CD4-positive, alpha-beta T cell treated with Interleukin-15 for 4 hours (primary cell): ENCODE measurements at regions not wholly inside any gene's neighbourhood (a gene's known extent, or its start where the extent isn't known, plus 50 kb on each side); places are given as distances from the start of the nearest gene placed in this dataset.

Source experiments
- DNase-seq: peaks from one replicate; pipeline ENCODE4 v3.0.0-alpha.2; 2020; ENCODE audit warnings: low spot score

DNA sequence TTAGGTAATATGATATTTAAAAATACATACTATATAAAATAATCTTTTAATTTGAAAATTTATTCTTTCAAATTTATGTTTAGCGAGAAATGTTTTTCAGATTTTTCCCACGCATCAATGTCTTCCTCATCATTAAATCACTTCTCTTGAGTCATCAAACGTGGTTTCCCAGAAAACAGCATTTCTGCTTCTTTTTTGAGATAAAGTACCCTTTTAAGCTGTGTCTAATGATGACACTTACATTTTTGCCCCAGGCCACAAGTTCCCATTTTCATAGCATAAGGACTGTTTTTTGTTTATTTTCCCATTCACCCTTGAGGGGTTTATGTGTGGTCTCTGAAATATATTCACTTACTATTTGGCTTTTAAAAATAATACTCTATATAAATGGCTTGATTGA is 139.0 kb upstream of the HS3ST3A1 start:
- no peak for DNase-seq

DNA sequence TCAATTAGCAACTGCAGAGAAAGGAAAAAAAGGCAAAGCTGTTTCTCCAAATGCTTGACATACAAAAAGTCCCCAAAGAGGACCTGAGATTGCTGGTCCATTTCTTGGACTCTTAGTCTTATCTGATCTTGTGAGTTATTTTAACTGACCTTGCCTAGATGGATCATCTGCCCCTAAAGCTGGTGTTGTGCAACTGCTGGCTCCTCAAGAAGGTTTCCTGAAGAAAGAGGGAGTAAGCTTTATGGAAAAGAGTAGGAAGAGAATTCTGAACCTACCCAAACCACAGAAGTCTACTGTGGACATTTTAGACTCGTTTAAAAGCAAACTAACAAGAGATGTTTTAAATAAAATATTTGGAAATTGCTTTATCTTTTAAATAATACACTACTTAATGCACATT is 140.0 kb upstream of the HS3ST3A1 start:
- no peak for DNase-seq

DNA sequence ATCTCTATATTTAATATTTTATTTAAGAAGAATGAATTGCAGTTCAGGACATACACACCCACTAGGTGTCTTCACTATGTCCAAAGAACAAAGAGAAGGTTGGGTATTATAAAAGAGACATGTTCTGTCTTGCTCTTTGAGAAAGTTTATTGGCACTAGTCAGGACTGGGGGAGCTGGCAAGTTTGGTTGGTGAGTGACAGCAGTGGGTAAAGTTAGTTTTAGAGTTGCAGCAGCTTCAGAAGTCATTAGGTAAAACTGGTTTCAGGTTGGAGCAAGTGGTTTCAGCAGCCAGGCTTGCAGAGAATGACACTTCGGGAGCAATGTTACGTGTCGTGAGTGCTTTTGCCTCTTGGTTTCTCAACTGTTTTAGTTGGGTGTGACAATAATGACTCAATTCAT is 142.2 kb upstream of the HS3ST3A1 start:
- no peak for DNase-seq

DNA sequence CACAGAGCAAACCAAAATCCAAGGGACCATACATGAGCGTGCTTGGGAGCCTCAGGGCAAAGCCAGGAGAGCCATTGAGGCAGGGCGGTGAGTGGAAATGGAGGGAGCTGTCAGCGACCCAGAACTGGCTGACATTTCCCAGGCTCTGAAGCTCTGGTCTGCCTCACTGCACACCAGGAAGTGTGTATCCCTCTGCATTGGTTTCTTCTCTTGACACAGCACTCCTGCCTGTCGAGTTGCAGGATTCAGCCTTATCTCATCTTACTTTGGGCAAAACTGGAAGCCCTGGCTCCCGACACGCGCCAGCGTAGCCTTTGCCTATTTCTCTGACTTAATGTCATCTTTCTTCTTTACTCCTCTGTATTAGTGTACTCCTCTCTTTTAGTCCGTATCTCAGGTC is 144.7 kb upstream of the HS3ST3A1 start:
- no peak for DNase-seq

DNA sequence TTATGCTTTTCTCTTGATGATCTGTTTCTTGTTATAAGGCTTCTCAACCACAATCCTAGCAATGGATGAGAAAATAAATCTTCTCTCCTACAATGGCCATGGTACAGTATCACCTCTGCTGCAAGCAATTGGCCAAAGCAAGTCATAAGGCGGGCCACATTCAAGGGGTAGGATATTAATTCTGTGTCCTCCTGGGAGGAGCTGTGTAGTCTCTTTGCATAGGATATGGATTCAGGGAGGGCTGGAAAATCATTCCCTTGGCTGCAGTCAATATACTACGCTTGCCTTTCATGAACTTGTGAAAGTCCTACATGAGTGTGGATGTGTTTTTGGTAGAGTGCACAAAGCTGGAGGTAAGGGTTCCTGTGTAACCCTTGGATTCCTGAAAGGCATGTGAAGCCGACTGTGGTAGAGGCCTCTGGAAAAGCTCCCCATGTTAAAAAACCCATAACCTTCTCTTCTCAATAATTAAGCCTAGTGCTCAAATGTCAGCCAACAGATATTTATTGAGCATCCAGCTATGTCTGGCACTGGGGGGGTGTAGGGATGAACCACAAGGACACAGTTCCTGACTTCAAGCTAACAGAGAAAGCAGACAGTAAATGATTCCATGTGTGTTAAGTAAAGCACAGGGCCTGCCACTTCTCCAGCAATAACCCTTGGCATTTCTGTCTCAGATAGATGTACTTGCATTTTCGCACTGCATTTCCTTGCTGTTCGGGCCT is 147.6 kb upstream of the HS3ST3A1 start:
- no peak for DNase-seq

DNA sequence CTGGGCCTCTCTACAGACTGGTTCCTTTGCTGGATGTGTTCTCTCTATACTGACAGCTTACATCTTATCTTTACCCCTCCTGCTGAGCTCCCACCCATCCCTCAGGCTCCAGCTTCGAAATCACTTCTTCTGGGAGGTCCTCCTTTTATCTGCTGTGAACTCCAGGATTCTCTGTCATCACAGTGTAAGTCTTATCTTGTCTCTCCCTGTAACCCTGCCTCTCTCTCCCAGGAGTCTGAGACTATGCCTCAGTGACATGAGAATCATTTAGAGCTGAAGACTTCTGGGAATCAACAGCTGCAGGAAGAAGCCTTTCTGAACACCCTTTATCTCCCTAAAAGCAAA is 148.1 kb upstream of the HS3ST3A1 start:
- no peak for DNase-seq

DNA sequence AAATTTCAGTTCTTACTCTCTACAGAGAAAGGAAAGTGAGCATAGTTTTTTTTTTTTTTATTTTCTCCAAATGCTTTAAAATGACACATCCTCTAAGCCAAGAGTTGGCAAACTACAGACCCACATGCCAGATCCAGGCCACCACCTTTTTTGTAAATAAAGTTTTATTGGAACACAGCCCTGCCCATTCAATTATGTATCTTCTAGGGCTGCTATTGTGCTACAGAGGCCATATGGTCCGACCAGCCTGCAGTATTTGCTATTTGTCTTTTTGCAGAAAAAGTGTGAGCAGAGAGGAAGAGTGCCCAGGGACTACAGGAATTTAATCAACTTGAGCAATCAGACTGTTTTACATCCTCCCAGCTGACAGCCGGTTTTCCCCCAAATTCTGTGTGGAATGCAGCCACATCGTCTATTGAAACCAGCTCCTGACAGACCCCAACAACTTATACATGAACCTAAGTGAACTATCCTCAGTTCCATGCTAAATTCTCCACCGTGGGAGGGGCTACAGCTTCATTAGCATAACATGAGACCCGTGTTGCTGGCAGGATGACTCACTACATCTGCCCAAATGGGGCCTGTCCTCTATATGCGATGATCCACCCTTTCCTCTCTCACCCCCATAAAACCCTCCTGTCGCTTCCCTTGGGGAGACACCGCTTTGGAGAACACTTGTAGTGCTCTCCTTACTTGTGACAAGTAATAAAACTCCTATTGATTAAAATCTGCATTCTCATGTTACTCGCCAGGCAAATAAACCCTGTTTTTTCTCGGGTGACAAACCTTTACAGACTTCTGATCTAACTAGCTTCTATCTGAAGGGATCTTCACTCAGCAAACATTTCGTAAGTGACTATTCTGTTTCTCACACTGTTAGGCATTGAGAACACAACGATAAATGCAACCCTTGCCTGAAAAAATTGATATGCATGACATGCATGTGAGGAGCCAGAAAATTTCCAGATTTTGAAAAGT is 149.4 kb upstream of the HS3ST3A1 start:
- no peak for DNase-seq

DNA sequence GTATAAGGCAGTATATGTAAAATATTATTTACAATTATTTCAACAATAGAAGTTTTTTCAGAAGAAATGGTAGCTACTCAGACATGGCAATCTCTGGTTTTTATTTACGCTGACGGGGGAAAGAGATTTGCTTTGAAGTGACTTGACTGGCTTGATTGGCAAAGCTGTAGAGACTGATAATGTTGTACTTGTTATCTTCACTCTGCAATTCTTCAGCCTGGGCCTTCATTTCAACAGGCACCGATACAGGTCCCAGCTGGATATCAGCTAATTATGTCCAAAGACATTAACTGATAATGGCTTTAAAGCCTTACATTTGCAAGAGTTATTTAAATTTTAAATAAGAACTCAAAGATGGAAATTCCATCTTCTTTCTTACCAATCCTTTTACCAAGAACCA is 151.4 kb upstream of the HS3ST3A1 start:
- DNase-seq, result no peak

DNA sequence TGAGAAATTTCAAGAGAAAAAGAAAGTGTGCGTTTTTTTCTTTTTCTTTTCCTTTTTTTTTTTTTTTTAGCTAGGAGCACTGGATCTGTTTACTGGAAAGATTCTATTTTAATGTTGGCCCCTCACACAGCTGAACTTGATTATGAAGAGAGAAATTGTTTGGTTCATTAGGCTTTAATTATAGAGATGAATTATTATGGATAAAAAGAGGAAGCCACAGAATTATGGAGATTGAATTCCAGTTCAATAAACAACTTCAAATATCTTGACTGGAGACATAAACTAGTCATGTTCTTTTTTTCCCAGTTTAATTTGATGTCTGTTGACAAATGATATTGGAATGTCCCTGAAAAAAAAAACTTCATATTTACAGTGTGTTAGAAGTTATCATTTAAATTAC is 152.0 kb upstream of the HS3ST3A1 start:
- no peak for DNase-seq

DNA sequence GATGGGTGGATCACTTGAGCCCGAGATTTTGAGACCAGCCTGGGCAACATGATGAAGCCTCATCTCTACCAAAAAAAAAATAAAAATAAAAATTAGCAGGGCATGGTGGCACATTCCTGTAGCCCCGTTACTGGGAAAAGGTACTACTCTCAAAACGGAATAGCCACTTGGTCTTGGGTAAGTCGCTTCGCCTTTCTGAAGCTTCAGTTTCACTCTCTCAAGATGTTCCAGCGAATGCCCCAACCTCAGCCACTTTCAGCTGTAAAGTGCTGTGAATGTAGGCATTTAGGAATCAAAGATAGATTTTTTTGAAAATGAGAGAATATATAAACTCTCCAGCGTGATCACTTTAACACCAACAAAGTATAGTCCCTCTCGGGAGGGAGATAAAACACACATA is 154.1 kb upstream of the HS3ST3A1 start:
- DNase-seq, result no peak

DNA sequence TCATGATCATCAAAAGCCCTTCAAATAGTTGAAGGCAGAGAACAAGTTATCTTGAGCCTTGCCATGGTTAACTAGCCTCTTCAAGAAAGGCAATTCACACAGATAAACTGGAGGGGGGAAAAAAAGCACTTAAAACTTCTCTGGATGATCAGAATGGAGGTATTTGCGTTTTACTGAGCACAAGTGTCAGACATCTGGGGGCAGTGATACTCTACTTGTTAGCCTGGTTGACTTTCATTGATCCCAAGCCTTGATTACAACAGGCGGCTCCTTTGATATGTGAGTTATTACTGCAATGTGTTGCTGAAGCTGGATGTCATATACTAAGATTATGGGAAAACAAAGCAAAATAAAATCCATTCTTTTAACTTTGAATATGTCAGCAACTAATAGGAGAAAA is 155.0 kb upstream of the HS3ST3A1 start:
- DNase-seq, result no peak

DNA sequence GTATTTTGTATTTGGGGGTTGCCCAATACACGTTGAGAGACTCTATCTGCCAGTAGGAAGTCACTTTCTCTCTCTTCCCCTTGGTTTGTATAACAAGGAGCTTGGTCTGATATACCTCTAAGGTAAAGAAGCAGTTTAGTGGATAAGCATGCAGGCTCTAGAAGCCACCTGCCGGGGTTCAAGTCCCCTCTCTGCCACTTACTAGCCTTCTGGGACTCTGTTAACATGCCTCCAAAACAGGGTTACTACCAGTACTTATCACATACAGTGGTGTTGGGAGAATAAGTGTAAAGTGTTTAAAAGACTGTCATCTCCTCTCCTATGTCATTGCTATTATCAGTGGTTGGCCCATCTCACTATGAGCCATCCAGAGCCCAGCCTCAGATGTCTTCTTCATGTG is 156.1 kb upstream of the HS3ST3A1 start:
- no peak for DNase-seq

DNA sequence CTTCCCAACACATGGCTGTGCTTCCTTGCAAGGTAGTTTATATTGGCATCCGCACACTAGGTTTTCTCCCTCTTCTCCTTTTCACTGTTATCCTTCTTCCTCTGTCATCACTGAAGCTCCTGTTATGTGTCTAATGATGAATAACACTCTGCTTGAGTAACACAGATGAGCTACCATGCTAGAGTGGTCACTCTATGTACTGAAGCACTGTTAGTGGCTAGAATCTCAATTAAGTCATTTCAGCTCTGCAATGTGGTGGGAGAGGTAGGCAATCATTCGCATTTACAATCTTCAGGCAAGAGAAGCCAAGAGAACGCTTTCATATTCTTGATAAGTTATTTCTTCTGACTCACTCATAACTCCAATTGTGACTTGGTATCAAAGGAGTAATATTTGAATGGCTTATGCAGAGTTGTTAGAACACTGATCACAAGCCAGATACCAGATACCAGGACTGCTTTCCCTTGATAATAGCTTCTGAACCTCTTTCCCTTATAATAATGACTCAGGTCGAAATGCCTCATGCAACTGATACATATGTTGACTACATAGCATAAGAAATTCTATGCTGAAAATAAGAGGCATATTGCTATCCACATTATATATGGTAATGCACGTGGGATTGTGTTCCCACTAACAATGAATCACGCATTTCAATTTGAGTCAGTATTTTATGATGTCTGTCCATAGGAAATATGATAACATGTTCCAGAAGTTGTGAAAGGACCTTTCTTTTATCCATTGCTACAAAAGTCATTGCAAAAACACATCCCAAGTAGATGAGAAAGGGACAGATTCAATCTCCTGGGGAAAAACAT is 158.0 kb upstream of the HS3ST3A1 start:
- no peak for DNase-seq

DNA sequence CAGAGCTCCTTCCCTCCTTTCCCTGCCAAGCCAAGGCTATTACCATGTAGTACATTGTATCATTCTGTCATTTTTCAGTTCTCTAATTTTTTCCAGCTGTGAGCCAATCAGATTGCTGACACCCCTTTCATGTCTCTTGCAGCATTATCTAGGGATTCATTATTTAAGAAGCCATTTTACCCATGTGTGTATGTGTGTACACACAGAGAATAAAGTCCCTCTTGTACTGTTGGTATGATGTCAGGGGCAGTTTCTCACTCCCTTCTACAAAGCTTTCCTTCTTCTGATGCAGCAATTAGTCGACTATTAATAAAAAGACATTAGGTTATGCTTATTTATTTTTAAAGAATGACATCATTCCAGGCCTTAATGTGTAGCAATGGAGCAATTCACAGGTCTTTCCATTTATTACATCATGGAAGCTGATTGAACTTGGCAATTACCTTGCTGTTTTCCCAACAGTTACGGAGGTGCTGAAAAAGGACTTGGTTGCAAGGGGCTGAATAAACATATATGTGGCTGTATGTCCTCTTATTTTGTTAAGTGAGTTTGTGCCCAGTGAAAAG is 159.4 kb upstream of the HS3ST3A1 start:
- no peak for DNase-seq

DNA sequence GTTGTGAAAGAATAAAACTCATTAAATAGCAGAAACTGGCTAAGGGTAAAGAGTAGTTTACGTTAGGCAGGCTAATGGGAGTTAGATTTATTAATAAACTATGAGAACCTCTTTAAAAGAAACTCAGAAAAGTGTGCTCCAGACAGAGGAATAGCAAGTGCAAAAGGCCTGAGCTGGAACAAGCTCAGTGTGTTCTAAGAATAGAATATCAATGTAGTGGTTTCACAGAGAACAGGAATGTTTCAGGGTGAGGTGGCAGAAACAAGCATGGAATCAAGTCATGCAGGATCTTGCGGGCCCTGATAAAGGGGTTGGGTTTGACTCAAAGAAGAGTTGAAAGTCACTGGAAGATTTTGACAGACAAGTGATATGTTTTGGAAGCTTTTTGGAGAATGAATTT is 164.0 kb upstream of the HS3ST3A1 start:
- no peak for DNase-seq

DNA sequence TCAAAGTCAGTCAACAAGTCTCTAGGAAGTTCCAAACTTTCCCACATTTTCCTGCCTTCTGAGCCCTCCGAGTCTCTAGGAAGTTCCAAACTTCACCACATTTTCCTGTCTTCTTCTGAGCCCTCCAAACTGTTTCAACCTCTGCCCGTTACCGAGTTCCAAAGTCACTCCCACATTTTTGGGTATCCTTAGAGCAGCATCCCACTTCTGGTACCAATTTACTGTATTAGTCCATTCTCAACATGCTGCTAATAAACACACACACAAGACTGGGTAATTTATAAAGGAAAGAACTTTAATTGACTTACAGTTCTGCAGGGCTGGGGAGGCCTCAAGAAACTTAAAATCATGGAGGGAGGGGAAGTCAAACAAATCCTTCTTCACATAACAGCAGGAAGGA is 169.0 kb upstream of the HS3ST3A1 start:
- no peak for DNase-seq

DNA sequence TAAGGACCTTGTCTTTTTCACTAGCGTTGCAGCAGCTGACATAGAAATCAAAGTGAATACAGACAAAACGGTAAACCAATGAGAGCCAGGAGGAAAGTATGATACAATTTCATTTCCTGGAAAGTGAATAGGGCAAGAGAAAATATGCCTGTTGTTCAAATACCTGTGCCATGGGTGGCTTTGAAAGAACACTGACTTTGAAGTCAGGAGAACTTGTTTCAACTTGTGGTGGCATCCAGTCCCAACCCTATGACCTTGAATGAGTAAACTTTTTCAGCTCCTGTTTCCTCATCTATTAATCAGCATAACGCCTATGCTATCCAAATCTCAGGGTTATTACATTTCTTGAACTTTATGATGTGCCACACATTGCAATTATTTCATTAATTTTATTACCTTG is 173.7 kb upstream of the HS3ST3A1 start:
- DNase-seq, result no peak

DNA sequence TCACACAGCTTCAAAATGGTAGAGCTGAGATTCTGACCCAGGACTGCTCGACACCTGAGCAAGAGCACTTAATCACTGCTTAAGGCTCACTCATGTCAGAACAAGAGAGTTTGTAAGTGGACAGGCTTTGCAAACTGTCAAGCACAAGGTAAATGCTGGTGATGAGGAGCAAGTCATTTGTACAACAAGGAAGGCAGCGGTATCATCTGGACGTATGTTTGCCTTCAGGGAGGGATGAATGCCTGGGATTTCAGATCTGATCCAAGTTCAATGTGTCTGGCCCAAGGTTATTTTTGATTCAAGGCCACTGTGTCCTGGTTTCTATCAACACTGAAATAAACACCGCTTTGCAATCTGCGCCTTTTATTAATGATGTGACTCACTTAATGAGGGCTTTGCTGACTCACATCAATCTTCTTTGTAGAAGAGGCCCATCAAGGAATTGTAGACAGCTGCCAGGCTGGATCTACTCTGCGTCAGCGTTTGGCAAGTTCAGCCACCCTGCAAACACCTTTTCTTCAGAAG is 174.4 kb upstream of the HS3ST3A1 start:
- no peak for DNase-seq

DNA sequence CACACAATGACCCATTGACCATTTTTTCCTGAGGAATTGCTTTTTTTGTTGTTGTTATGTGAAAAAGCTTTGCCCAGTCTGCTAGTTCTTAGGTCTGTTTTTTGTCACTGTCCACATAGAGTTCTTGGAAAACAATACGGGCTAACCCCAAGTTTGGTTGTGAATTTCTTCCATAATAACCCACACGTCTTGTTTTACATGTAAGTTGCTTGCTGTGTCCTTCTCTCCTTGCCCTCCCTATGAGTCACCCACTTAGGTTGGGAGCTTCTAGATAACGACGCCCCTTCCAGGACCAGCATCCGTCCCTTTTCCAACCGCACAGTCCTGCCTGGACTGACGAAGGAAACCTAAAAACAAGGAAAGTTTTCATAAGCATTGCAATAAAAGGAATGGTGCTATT is 175.3 kb upstream of the HS3ST3A1 start:
- no peak for DNase-seq

DNA sequence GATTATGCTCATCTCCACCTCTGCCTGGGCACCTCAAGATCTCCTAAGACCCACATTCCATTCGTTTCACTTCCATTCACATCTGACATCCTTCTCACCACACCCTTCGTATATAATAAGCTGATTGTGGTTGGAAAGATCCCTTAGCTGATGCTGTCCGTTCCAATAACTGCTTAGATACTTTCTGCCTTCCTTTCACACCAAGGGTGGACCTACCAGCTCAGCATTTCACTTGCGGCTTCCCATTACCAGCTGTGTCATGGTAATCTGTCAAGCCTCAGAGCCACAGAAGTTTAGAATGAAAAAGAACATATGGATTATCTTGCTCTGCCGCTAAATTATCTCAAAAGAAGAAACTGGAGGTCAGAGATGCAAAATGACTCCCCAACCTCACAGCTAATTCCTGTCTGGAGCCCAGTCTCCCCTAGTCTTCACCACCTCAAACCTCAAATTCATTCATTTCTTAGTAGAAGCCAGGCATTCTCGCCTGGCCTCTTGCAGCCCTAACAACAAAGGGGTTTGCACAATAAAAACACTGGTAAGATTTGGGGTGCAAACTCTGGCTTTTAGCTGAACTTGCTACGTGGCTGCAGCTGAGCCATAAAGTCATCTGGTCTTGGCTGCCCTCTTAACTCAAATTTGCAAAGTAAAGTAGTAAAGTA is 182.8 kb upstream of the HS3ST3A1 start:
- no peak for DNase-seq

DNA sequence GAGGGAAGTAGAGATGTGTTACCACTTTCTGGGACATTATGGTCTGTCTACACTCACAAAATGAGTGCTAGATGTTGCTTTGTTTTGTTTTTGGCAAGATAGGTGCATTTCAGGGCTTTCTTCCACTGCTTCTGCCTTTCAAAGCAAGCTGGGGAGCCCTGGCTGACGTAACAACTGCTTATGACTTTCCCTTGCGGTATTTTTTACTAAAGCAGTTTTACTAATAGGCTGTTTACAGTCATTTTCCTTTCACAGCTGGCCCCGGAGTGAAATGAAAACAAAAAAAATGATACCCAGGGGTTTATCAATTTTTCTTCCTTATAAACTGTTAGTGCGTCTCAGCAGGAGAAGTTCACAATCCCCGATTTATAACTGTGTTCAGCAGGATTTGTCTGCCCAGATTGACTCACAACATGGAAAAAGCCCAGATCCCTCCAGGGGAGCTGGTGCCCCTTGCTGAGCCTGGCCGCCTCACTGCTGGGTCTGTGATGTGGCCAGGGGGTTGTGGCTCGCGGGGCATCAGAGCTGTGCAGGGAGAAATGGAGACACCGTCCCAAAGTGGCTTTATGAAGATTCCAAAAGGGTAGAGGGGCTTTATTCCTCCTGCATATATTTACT is 184.4 kb upstream of the HS3ST3A1 start:
- DNase-seq, result no peak
